ELF-1 (cell line): ENCODE measurements at regions not wholly inside any gene's neighbourhood (a gene's known extent, or its start where the extent isn't known, plus 50 kb on each side); places are given as distances from the start of the nearest gene placed in this dataset.

Experiments
- DNase-seq: peaks from one replicate; pipeline ENCODE4 v3.0.0-alpha.2; 2016; ENCODE audit warnings: low read depth, low spot score

DNA sequence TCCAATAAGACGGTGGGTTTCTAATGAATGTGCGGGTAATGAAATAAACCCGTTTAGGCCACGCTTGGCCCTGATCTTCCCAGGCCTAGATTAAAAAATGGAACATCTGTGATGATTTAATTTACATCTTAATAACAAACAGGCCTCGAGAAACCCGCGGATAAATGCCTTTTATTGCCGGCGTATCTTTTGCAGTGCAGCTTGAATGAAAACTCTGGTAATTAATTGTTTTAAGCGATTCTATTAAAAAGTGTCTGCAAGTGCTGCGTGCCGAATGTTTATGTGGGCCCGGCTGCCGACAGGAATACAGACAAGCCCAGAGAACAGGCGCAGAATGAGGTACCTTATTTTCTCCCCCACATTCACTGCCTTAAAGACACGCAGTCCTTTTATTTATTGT is 420.7 kb downstream of the MN1 start:
- no peak for DNase-seq

DNA sequence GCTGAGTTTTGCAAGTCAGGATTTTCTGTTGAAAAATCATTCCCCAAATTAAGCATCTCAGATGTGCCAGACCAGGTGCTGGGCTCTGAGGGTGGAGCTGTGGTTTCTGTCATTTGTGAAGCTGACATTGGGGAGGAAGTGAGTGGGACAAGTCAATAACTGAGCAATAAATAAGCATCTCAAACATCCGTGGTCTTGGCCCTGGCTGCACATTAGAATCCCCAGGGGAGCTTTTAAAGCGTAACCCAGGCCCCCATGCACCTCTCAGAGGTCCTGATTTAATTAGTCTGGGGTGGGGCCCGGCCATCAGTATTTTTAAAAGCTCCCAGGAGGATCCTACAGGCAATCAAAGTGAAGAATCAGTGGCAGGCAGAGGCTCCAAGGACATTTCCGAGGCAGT is 420.0 kb downstream of the MN1 start:
- no peak for DNase-seq

DNA sequence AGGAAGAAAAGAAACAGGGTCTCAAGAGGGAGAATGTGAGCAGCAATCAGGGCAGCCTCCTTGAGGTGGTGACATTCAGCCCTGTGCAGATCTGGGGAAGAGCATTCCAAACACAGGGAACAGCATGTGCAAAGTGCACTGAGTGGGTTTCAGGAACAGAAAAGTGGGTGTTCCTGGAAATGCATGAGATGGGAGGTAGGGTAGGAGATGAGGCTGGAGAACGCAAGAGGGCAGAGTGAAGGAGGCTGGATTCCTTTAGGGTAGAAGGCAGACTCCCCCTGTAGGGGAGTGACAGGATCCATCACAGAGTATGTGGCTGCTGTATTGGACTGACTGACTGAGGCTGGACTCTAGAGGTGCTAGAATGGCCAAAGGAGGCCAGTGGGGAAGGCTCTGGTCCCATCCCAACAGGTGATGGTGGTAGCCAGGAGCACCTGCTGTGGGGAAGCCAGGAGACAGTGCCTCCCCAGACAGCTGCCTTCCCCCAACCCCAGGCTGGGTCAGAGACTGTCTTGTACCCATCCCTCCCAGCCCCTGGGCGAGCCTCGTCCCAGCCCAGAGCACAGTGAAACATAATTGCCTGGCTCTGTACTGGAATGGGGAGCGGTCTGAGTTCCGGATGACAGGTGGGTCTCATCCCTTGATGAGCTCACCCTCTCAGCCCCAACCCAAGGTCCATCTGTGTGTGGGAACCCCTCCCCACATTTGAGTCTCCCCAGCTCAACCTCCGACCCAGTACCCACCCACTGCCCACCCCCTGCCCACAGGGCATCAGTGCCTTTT is 419.4 kb downstream of the MN1 start:
- DNase-seq, result peak; percentile 41

DNA sequence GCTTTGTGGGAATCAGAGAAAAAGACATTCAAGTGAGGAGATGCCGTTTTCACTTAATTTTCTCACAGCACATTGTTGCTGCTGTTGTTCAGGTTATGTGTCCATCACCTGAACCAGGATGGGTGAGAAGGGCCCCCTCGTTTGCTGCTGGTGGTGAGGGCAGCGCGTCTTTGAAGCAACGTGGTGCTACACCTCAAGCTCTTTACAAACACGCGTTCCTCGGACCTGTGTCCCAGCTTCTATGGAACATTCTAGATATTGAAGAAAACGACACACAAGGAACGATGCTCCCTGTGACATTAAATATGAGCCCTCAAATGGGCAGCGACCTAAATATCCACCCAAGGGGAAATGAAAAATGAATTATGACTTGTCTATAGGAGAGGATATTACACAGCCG is 418.6 kb downstream of the MN1 start:
- no peak for DNase-seq

DNA sequence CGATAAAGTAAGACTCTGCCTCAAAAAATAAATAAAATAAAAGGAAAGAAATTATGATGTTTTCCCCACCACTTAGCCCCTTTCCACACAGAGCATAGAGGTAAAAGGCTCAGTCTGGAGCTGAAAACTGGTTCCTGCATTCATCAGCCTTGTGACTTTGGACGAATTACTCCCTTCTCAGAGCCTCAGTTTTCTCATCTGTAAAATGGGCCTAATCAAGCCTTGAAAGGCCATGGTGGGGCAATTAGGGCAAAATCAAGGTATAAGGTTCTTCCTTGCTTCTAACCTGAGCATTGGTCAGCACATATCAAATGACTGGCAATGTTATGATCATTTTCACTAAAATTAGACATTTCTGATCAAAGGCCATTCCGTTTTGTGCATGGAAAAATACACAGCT is 417.7 kb downstream of the MN1 start:
- no peak for DNase-seq

DNA sequence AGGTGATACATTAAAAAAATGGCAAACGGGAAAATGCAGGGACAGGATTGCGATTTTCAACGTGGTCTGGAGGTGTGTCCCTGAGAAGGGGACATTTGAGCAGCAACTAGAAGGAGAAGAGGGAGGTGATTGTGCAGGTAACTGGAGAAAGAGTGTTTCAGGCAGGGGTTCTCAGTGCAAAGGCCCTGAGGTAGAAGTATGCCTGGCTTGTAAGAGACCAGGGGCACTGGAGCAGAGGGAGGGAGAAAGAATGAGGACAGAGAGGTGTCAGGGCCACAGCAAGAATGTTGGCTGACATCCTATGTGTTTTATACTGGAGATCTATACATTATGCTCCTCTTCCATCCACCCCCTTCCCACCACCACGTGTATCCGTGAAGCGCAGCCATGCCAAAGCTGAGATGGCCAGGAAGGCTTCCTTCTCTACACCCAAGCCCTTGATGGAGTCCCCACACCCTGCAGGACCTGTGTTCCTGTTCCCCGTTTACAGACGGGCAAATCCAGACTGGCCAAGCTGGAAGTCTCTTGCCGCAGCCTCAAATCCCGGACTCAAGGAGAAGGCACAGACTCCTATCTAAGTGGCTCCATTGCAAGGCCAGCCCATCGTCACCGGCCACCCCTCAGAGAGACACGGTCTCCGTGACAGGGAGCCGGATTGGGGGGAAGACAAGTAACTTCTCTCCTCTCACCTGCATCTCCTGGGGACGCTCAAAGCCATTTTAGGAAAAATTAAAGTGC is 416.1 kb downstream of the MN1 start:
- no peak for DNase-seq

DNA sequence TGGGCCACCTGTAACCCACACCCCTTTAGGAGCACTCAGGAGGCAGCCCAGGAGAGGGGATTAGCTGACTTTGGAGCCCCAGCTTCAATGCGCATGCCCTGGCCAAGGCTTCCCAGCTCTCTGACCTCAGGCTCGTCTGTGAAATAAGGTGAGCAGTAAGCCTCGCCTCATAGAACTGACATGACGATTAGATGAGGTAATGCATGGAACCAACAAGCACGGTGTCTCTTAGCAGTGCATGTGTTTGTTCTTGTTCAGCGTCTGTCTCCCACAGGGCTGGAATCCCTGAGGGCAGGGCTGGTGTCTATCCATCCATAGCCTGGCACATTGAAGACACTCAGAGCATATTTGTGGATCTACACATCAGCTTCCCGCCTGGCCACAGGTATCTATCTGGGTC is 415.4 kb downstream of the MN1 start:
- DNase-seq, result no peak

DNA sequence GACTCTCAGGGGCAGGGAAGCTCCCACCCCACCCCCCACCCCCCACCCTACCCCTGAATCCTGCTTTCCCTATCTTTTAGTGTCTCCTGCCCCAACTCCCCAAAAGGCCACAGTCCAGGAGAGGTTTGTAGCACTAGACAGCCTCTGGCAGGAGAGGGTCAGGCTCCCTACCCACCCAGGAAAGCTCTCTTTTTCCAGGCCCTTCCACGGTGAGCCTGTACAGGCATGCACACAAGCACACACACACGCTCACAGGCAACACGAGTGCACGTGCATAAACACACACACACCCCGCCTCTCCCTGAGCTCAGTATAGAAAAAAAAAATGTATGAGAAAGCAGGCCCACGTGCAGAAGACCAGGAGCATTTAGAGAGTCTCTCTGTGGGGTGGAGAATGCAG is 414.0 kb downstream of the MN1 start:
- DNase-seq, result no peak

DNA sequence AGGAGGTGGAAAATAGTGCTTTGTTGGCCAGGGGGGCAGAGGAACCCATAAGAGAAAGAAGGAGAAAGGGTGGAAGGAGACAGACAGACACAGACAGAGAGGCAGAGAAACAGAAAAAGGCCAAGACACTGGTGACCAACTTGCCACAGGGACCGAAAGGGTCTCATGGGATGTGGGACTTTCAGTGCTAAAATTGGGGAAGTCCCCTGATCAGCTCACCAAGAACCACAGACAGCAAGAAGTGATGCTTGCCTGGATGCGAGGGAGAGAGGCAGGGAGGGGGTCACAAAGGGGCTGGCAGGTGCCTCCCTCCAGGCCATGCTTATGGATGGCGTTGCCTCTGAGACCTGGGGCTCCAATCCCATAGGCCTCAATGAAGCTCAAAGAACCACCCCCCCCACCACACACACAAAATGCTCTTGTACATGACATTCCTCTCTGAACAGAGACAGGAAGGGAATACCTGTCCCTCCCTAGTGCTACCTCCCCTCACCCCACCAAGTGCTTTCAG is 413.4 kb downstream of the MN1 start:
- DNase-seq, result no peak

DNA sequence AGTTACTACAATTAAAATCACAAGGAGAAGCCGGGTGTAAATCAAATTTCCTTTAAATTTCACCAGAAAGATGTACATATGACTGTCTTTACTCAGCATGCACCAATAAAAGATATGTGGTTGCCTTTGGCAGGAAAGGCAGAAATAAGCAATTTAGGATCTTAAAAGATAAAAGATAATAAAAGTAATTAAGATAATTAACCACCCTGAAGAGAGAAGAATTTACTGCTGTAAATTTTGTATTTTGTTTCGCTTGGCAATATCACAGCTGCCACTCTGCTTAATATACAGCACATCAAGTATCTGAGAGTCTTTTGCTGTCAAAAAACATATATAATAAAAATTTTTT is 411.9 kb downstream of the MN1 start:
- no peak for DNase-seq

DNA sequence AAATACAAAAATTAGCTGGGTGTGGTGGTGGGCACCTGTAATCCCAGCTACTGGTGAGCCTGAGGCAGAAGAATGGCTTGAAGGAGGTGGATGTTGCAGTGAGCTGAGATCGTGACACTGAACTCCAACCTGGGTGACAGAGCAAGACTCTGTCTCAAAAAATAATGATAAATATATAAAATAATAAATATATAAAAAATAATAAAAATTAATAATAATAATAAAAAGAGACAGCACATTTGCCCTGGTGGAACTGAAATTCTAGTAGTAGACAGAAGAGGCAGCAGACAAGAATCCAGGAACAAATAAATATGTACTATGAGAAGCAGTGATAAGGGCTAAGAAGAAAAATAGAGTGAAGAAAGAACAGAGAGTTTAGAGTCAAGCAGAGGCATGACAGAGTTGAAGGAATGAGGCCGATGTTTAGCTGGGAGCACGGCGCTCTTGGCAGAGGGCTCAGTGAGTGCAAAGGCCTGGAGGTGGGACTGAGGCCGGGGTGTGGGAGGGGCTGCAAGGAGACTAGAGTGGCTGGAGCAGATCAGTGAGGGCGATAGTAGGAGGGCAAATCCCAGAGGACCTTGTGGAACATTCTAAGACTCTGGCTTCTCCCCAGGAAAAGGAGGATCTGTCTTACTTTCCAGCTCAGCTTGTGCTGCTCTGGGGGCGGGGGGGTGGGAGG is 410.3 kb downstream of the MN1 start:
- peak; percentile 62 for DNase-seq

DNA sequence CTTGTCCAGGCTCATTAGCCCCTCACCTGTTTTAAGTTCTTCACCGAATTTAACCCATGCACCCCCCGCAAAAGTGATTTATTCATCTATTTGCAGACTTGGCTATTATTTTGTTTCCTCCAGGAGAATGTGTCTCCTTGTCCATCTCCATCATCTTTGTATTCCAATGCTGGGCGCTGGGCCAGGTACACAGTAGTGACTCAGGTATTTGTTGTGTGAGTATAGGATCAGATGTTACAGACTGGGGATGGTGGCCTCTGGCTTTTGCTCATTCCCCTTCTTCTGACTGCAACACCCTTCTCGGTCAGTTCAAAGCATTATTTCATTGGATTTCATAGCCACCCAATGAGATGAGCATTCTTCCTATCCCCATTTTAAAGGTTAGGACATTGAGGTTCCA is 408.2 kb downstream of the MN1 start:
- DNase-seq, result no peak

DNA sequence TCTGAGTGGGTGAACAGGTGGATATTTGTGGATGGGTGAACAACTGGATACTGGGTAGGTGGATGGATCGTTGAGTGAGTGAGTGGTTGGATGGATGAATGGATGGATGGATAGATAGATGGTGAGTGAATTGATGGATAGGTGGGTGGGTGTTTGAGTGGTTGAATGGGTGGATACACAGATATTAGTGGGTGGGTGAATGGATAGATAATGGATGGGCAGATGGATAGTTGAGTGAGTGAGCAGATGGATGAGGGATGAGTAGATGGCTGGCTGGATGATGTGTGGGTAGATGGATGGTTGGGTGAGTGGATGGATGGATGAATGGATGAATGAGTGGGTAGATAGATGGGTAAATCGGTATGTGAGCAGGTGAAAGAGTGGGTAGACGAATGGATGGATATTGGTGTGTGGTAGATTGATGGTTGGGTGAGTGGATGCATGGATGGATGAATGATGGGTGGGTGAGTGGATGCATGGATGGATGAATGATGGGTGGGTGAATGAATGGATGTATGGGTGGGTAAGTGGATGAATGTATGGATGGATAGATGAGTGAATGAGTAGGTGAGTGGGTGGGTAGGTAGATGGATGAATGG is 406.7 kb downstream of the MN1 start:
- DNase-seq, result no peak

DNA sequence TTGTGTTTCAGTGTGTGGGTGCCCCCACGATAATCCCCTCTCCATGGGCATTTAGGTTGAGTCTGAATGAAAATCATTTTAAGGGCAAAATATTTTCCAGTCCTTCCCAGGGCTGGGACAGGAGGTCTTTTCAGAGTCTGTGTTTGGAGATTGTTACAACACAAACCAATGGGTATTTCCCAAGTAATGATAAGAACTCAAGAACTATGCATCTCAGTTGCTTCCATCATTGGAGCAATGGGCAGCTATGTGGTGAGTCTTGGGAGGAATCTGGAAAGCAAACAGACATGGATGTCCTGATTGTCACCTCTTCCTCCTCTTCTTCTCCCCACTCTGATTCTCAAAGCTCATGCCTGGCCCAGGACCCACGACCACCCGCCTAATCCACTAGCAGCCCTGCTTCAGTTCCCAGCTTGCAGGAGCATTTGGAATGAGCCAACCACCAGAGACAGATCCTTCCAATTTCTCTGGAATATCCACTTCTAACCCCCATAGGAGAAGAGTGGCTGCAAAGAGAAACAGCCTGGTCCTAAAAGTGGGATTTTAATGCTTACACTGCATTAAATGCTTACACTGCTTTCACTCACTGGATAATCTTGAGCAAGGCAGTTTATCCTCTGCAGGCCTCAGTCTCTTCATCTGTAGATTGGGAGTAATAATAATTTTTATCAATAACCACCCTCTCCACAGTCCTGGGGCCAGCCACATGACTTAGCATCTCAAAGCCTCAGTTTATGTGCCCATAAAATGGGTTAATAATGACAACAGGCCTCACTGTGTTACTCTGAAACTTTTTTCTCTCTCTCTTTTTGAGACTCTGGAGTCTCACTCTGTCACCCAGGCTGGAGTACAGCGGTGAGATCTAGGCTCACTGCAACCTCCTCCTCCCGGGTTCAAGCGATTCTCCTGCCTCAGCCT is 404.3 kb downstream of the MN1 start:
- DNase-seq, result no peak

DNA sequence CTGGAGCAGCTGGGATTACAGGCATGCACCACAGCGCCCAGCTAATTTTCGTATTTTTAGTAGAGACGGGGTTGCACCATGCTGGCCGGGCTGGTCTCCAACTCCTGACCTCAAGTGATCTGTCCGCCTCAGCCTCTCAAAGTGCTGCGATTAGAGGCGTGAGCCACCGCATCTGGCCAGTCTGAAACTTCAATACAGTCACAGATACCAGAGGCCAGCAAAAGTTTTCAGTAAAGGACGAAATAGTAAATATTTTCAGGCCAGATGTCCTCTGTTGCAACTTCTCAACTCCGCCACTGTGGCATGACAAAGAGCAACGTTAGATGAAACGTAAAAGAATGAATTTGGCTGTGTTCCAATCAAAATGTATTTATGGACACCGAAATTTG is 403.6 kb downstream of the MN1 start:
- no peak for DNase-seq

DNA sequence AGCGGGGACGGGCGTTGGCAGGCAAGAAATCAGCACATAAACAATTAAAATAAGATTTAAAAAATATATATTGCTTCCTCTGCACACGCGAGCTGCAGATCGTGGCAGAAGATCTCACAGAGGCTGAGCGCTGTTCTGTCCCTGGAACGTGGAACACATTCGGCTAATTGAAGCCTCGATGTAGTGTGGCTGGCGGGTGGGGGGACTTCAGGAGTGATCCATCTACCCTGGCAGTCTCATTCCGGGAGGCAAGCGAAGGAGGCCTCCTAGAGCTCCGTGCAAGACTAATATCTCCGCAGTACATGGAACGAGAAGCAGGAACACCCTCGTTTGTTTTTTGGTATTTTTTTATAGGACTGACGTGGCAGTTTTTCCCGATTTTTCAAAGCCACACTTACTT is 402.4 kb downstream of the MN1 start:
- DNase-seq, result no peak

DNA sequence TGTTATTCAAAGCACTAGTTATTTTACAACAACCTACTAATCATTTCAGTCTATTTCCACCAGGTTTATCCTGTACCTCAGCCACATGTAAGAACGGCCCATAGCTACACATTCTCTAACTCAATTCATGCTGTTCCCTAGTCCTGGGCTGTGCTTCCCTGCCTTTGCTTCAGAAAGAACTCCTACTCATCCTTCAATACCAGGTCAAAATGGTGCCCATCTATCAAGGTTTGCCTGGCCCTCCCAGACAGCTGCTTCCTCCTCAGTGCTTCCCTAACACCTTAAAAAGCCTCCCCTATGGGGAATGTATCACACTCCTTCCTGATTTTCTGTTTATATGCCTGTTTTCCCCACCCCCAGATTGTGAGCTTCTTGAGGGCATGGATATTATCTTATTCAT is 400.7 kb downstream of the MN1 start:
- DNase-seq, result no peak

DNA sequence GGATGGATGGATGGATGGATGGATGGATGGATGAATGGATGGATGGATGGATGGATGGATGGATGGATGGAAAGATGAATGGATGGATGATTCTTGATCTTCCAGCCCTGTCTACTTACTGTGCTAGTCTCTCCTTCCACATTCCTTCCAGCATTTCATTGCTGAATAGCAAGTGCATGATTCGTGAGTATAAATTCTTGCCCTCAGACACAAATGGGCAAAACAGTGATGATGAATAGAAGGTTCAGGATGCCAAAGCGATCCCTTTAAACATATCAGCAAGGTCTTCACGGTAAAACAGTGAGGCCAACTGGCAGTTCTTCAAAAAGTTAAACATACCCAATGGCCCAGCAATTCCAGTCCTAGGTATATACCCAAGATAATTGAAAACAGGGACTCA is 400.2 kb downstream of the MN1 start:
- no peak for DNase-seq

DNA sequence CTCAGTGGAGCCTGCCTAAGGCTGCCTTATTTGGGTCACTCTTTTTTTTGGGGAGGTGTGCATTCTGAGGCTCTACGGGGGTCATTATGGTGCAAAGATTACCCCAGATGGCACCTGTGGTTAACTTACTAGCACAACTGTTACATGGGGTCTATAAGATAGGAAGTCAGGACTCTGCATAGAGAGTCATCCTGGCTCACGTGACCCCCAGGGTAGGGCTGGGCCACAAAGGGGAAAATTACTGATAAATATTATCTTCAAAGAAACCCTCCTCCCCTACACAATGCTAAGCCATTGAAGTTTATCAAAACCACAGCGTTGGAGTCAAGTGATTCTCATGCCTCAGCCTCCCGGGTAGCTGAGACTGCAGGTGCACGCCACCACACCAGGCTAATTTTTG is 397.1 kb downstream of the MN1 start:
- DNase-seq, result no peak

DNA sequence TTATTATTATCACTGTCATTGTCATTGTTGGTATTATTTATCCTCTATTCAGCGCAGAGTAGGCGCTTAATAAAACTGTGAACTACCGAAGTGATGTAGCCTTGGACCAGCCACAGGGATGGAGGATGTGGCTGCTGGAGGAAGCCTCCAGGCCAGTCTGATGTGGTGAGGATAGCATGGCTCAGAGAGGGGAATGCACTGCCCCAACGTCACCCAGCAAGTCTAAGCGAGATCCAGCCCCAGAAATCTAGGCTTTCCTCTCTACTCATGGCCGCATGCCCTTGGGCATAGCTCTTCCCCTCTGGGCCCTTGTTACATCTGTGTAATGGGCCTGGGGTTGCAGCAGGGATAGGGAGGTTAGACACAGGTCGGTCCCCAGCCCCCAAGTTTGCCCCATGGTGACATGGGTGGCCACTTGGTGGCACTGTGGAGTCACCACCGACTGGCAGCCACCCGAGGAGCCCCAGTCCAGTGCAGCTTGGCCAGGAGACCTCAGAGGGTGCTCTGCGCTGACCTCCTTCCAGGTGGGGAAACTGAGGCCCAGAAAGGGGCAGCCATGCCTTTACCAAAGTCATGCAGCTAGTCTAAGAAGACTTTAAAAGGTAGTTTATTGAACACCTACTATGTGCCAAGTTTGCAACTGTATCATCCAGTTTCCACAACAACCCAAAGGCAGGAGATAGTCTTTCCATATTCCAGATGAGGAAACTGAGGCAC is 395.7 kb downstream of the MN1 start:
- DNase-seq, result peak; percentile 86
